ES-I3 (cell line): ENCODE measurements at regions not wholly inside any gene's neighbourhood (a gene's known extent, or its start where the extent isn't known, plus 50 kb on each side); places are given as distances from the start of the nearest gene placed in this dataset.
"Not testable (repeated sequence)": the region's sequence is repeated elsewhere in the genome, so short reads cannot be mapped to it uniquely, and the experiment has no call there.

Source experiments
- H3K36me3 ChIP-seq: 2 replicates; pipeline ENCODE4 v1.6.1; 2013; ENCODE audit warnings: mild to moderate bottlenecking, low read length, control low read depth, moderate library complexity; ENCODE audit not compliant: insufficient read depth
- H3K4me1 ChIP-seq: 2 replicates; pipeline ENCODE4 v1.6.1; 2013; ENCODE audit warnings: mild to moderate bottlenecking, control low read depth, low read length; ENCODE audit not compliant: insufficient read depth
- H3K9ac ChIP-seq: 2 replicates; pipeline ENCODE4 v1.6.1; 2013; ENCODE audit warnings: low read depth, mild to moderate bottlenecking, low read length, moderate library complexity
- H3K9me3 ChIP-seq: 2 replicates; pipeline ENCODE4 v1.6.1; 2013; ENCODE audit warnings: mild to moderate bottlenecking, low read length, moderate library complexity; ENCODE audit not compliant: control insufficient read depth, insufficient read depth

GRCh38 chr10:9913876-9914514 is 1103.7 kb upstream of the CELF2 start:
- H3K36me3 ChIP-seq: no peaks in the 10 kb centered on the region
- no peak overlapping the region for H3K9ac ChIP-seq
- H3K9me3 ChIP-seq: no peaks in the 10 kb centered on the region; the same call in 1 of the 2 replicates
- H3K4me1 ChIP-seq: peaks cover 8% of the 10 kb centered on the region

- no peaks in the 10 kb centered on the region; the same call in 1 of the 2 replicates for H3K9me3 ChIP-seq
- H3K9ac ChIP-seq: no peak overlapping the region
- no peaks in the 10 kb centered on the region for H3K4me1 ChIP-seq
- no peaks in the 10 kb centered on the region for H3K36me3 ChIP-seq
These were observed 1096.1 kb upstream of the CELF2 start for GRCh38 chr10:9921544-9921943.

- no peaks in the 10 kb centered on the region for H3K36me3 ChIP-seq
- H3K9me3 ChIP-seq: no peaks in the 10 kb centered on the region; the same call in 1 of the 2 replicates
- H3K9ac ChIP-seq: no peak overlapping the region
- no peaks in the 10 kb centered on the region for H3K4me1 ChIP-seq
These were observed 1095.4 kb upstream of the CELF2 start for GRCh38 chr10:9922126-9922870.

GRCh38 chr10:9926003-9926402 is 1091.7 kb upstream of the CELF2 start:
- no peaks in the 10 kb centered on the region for H3K36me3 ChIP-seq
- no peak overlapping the region for H3K9ac ChIP-seq
- H3K4me1 ChIP-seq: no peaks in the 10 kb centered on the region
- no peaks in the 10 kb centered on the region; the same call in 1 of the 2 replicates for H3K9me3 ChIP-seq

DNA sequence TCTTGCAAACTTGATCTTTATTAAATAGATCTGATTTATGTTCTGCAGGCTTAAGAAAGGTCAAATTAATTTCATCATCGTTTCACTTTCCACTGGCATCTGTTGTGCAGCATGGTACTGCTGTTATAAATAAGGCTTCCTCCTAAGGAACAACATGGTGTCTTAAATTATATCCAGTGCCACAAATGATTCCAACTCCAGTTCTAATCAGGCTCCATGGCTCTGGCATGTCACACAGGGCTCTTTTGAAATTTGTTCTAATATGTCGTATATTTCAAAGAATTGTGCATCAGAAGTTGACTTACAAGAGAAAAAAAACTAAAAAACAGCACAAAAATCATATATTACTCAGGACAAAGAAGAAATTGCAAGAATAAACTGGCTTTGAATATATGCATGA is 1090.8 kb upstream of the CELF2 start:
- H3K4me1 ChIP-seq: no peaks in the 10 kb centered on the region
- H3K9me3 ChIP-seq: no peaks in the 10 kb centered on the region; the same call in 1 of the 2 replicates
- H3K9ac ChIP-seq: no peak overlapping the region
- no peaks in the 10 kb centered on the region for H3K36me3 ChIP-seq

DNA sequence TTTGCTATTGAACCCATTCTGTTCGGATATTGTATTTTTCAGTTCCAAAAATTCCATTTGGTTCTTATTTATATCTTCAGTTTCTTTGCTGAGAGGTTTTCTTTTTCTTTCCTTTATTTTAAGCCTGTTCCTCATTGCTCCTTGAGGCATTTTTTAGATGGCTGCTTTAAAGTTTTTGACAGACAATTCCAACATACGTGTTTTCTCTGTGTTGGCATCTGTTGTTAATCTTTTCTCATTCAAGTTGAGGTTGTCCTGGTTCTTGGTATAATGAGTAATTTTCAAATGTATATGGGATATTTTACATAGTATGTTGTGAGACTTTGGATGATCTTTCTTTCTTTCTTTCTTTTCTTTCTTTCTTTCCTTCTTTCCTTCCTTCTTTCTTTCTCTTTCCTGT is 1078.0 kb upstream of the CELF2 start:
- Histone ChIP-seq H3K9me3 (no peaks in the 10 kb centered on the region), H3K4me1 (no peaks in the 10 kb centered on the region), H3K9ac (no peak overlapping the region), H3K36me3 (no peaks in the 10 kb centered on the region)

DNA sequence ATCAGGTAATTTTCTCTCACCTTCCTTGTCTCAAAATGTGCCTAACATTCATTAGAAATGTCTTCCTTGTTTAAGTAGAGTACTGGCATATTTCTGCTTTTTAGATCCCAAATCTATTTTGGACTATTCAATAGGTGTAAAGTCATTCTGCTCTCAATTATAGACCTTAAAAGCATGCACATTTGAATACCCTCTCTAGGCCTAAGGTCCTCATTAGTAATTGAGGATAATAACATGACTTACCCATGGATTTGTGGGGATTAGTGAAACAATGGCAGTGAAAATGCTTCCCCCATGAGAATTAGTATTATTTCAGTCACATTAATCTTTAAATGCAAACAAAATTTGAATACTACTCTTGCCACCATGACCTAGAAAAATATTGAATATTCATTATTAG is 1073.0 kb upstream of the CELF2 start:
- no peaks in the 10 kb centered on the region for H3K36me3 ChIP-seq
- H3K4me1 ChIP-seq: no peaks in the 10 kb centered on the region
- no peak overlapping the region for H3K9ac ChIP-seq
- H3K9me3 ChIP-seq: no peaks in the 10 kb centered on the region; the same call in 1 of the 2 replicates

GRCh38 chr10:9950070-9950469 is 1067.6 kb upstream of the CELF2 start:
- Histone ChIP-seq H3K9ac (no peak overlapping the region), H3K9me3 (no peaks in the 10 kb centered on the region; the same call in 1 of the 2 replicates), H3K36me3 (no peaks in the 10 kb centered on the region), H3K4me1 (no peaks in the 10 kb centered on the region)

GRCh38 chr10:9951481-9952257 is 1066.0 kb upstream of the CELF2 start:
- H3K9me3 ChIP-seq: no peaks in the 10 kb centered on the region
- H3K4me1 ChIP-seq: no peaks in the 10 kb centered on the region
- H3K36me3 ChIP-seq: no peaks in the 10 kb centered on the region
- no peak overlapping the region for H3K9ac ChIP-seq

GRCh38 chr10:9957351-9957750 is 1060.3 kb upstream of the CELF2 start:
- Histone ChIP-seq H3K4me1 (no peaks in the 10 kb centered on the region), H3K9ac (no peak overlapping the region), H3K9me3 (no peaks in the 10 kb centered on the region), H3K36me3 (no peaks in the 10 kb centered on the region)

DNA sequence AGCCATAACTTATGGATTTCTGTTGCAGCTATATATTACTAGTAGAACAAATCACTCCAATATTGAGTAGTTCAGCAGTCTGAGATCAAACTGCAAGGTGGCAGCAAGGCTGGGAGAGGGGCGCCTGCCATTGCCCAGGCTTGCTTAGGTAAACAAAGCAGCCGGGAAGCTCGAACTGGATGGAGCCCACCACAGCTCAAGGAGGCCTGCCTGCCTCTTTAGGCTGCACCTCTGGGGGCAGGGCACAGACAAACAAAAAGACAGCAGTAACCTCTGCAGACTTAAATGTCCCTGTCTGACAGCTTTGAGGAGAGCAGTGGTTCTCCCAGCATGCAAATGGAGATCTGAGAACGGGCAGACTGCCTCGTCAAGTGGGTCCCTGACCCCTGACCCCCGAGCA is 1059.8 kb upstream of the CELF2 start:
- H3K36me3 ChIP-seq, H3K4me1 ChIP-seq, H3K9me3 ChIP-seq, H3K9ac ChIP-seq: not testable (repeated sequence)

DNA sequence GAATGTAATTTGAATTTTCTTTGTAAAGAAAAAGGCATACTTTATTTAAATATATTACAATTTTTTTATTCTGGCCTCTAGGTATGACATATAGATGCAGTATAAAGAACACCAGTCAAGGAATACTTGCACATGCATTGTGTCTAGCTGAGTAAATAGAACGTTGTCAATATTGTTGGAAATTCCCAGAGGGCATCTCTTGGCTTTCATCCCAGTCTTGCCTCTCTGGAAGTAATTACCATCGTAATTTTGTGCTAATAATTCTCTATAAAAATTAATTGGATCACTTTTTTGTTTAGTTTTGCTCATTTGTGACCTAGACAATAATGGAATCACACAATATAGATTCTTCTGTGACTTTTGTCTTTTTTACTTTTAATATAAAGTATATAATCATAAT is 1052.3 kb upstream of the CELF2 start:
- Histone ChIP-seq H3K36me3 (no peaks in the 10 kb centered on the region), H3K4me1 (no peaks in the 10 kb centered on the region), H3K9me3 (no peaks in the 10 kb centered on the region), H3K9ac (no peak overlapping the region)

GRCh38 chr10:9986786-9987185 is 1030.9 kb upstream of the CELF2 start:
- no peaks in the 10 kb centered on the region for H3K4me1 ChIP-seq
- H3K9me3 ChIP-seq: peaks cover 4% of the 10 kb centered on the region; the same call in 1 of the 2 replicates
- no peaks in the 10 kb centered on the region; the same call in 1 of the 2 replicates for H3K36me3 ChIP-seq
- no peak overlapping the region for H3K9ac ChIP-seq

- Histone ChIP-seq H3K9me3 (peaks cover 4% of the 10 kb centered on the region; the same call in 1 of the 2 replicates), H3K9ac (no peak overlapping the region), H3K4me1 (no peaks in the 10 kb centered on the region)
These were observed 1030.5 kb upstream of the CELF2 start for GRCh38 chr10:9987197-9987596.

More at GRCh38 chr10:9987197-9987596, 1030.5 kb upstream of the CELF2 start:
- no peaks in the 10 kb centered on the region; the same call in 1 of the 2 replicates for H3K36me3 ChIP-seq
